A673 (cell line): ENCODE measurements at regions not wholly inside any gene's neighbourhood (a gene's known extent, or its start where the extent isn't known, plus 50 kb on each side); places are given as distances from the start of the nearest gene placed in this dataset.
A peak's percentile ranks its signal among the peaks of the same experiment; 100 is the strongest.

Experiments used
- BruUV-seq: library from RNA; stranded (reverse); fragments of 400-500 nt; replicated peaks from 2 replicates; lab custom pipeline; 2021; lab: Mats Ljungman, UMichigan
- CTCF ChIA-PET: fragments of 300-600 bp; sonication (Branson Sonifier 250); formaldehyde crosslinking; loops from one replicate; lab custom pipeline; 2022; ENCODE audit warnings: antibody characterized with exemption; lab: Charles Lee
- POLR2A ChIA-PET: fragments of 300-600 bp; sonication (Branson Sonifier 250); formaldehyde crosslinking; loops from one replicate; lab custom pipeline; 2022; ENCODE audit warnings: antibody characterized with exemption; ENCODE audit not compliant: low non-redundant PET; lab: Charles Lee
- DNase-seq: peaks from one replicate; pipeline ENCODE4 v3.0.0-alpha.2; 2015; ENCODE audit warnings: low spot score
- H3K27ac ChIP-seq: fragments of 200-600 bp; sonication (generic); 2 replicates; pipeline ENCODE4 v1.5.1; 2016; ENCODE audit warnings: mixed run types, low read depth, mild to moderate bottlenecking, mixed read lengths, antibody characterized with exemption, low read length; ENCODE audit not compliant: poor library complexity, severe bottlenecking
- H3K27me3 ChIP-seq: fragments of 200-600 bp; sonication (generic); replicated peaks from 2 replicates; pipeline ENCODE4 v1.6.1; 2017; ENCODE audit warnings: mixed run types, low read depth, mild to moderate bottlenecking, mixed read lengths, antibody characterized with exemption, low read length; ENCODE audit not compliant: insufficient read depth, poor library complexity
- H3K36me3 ChIP-seq: fragments of 200-600 bp; sonication (generic); 2 replicates; pipeline ENCODE4 v1.6.1; 2016; ENCODE audit warnings: mixed run types, mild to moderate bottlenecking, mixed read lengths, antibody characterized with exemption, low read length; ENCODE audit not compliant: insufficient read depth, poor library complexity, severe bottlenecking
- H3K4me1 ChIP-seq: fragments of 200-600 bp; sonication (generic); 2 replicates; pipeline ENCODE4 v1.6.1; 2017; ENCODE audit warnings: mixed run types, mild to moderate bottlenecking, mixed read lengths, antibody characterized with exemption, low read length; ENCODE audit not compliant: insufficient read depth, poor library complexity, severe bottlenecking
- H3K4me3 ChIP-seq: fragments of 200-600 bp; sonication (generic); 2 replicates; pipeline ENCODE4 v1.5.1; 2016; ENCODE audit warnings: low read depth, mixed run types, mild to moderate bottlenecking, mixed read lengths, low read length; ENCODE audit not compliant: poor library complexity, severe bottlenecking
- H3K9me3 ChIP-seq: fragments of 200-600 bp; sonication (generic); 2 replicates; pipeline ENCODE4 v1.6.1; 2016; ENCODE audit warnings: mixed run types, low read depth, mild to moderate bottlenecking, mixed read lengths, antibody characterized with exemption, low read length; ENCODE audit not compliant: poor library complexity, severe bottlenecking
- EZH2 ChIP-seq: fragments of 200-600 bp; sonication (generic); IDR thresholded peaks from 2 replicates; pipeline ENCODE4 v1.6.1; 2017; ENCODE audit warnings: borderline replicate concordance, low read depth, mild to moderate bottlenecking, mixed read lengths, antibody characterized with exemption, low read length; ENCODE audit not compliant: poor library complexity, severe bottlenecking
- intact Hi-C: fragments of 100-400 bp; cut with micrococcal nuclease; formaldehyde crosslinking; loops from one replicate; pipeline ENCODE4 v1.10.0; 2022; ENCODE audit not compliant: unreplicated experiment
- TF ChIP-seq, protein P1 (sequence below): fragments of 300-800, 200-600 bp; sonication (generic); conservative IDR thresholded peaks from 2 replicates; pipeline ENCODE4 v1.5.1; 2017; ENCODE audit warnings: low read depth, mild to moderate bottlenecking, antibody characterized with exemption, low read length, moderate library complexity, mixed read lengths

DNA sequence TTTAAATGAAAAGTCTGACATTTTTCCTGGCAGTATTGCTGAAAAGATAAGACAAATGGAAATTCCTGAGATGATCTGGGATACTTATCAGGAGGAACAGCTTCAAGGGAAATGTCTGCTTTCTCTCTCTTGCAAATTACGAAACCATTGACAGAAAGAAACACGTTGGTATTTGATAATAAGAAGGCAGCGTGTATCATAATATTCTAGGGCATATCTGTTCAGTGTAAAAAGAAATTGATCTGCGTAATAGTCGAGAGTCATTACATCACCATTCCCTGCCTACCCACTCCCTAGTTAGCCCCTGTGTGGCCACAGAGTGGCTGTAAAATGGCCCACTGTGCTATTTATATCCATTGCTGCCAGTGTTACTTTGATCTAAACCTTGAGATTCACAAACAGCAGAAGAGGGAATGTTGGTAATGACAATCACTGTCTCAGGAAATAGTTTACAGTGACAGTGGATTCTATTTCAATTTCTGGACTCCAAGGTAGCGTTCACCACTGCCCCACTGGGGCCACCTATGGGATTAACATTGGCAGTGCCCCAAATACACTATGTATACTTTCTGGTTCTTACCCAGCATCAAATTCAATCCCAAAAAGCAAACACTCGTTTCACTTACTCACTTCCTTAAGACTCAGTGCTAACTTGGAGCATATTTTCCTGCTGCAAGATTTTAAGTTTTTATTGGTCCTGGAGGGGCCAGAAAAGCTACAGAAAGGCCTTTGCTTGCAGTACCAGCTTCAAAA, 133.4 kb upstream of the GAS1 start:
- Histone ChIP-seq H3K4me1 (no peaks in the 10 kb centered on the region), H3K9me3 (no peaks in the 10 kb centered on the region), H3K27ac (no peak overlapping the region), H3K36me3 (no peaks in the 10 kb centered on the region), H3K4me3 (no peak overlapping the region), H3K27me3 (no peaks in the 10 kb centered on the region)
- peak; percentile 49 for DNase-seq
- no TSS peak for BruUV-seq
- ChIA-PET CTCF (no interaction called here), POLR2A (no interaction called here)
- intact Hi-C loops = loop anchor here (10.0 kb wide), 1 partner anchor 136 kb away; the partner anchor contains the start of gene GAS1
- TF ChIP-seq, protein P1, sequence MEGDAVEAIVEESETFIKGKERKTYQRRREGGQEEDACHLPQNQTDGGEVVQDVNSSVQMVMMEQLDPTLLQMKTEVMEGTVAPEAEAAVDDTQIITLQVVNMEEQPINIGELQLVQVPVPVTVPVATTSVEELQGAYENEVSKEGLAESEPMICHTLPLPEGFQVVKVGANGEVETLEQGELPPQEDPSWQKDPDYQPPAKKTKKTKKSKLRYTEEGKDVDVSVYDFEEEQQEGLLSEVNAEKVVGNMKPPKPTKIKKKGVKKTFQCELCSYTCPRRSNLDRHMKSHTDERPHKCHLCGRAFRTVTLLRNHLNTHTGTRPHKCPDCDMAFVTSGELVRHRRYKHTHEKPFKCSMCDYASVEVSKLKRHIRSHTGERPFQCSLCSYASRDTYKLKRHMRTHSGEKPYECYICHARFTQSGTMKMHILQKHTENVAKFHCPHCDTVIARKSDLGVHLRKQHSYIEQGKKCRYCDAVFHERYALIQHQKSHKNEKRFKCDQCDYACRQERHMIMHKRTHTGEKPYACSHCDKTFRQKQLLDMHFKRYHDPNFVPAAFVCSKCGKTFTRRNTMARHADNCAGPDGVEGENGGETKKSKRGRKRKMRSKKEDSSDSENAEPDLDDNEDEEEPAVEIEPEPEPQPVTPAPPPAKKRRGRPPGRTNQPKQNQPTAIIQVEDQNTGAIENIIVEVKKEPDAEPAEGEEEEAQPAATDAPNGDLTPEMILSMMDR = peak; percentile 43
- no peak for TF ChIP-seq EZH2

DNA sequence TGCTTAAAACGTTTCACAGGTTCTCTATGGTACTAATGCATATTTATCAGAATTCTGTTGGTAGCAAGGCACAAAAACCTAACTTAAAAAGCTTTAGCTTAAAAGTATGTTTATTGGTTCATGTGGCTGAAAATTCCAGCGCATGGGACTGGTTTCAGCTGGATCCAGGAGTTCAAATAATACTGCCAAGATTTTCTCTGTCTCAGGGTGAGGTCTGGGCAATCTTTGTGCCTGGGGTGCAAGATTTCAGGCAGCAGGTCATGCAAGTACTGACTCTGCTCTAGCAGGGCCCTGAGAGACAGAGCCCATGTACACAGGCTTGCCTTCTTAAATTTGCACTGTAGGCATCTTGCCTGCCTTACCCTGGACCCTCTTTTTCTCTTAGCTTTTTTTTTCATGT, 134.2 kb upstream of the GAS1 start:
- Histone ChIP-seq H3K27me3 (no peaks in the 10 kb centered on the region), H3K27ac (no peak overlapping the region), H3K4me3 (no peak overlapping the region), H3K36me3 (no peaks in the 10 kb centered on the region), H3K9me3 (no peaks in the 10 kb centered on the region), H3K4me1 (no peaks in the 10 kb centered on the region)
- CTCF ChIA-PET = interaction anchor here (0.6 kb wide), 1 partner anchor 133 kb away, joined by 8 read pairs; no protein-coding TSS in a partner anchor
- POLR2A ChIA-PET = interaction anchor here (0.6 kb wide), 1 partner anchor 135 kb away, joined by 4 read pairs; no protein-coding TSS in a partner anchor
- no TSS peak for BruUV-seq
- no peak for TF ChIP-seq EZH2
- TF ChIP-seq, protein P1 = no peak
- intact Hi-C loops = loop anchor here (10.0 kb wide), 1 partner anchor 137 kb away; the partner anchor contains the start of gene GAS1
- DNase-seq = no peak

DNA sequence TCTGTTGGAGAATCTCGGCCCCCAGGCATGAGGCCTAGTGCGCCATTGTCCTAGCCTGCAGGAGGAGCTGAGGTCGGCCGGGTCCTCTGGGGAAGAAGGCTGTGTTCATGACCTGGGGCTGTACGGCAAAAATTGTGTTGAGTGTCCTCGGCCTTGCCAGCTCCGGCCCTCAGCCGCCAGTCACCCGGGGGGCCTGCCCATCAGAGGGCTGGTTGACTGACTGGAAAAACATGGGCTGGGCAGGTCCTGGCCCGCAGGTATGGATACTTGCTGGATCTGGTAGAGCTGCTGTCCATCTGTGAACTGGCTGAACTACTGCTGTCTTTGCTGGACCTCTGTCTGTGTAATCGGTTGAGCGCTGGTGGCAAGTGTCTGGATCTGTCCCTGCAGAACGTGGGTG, 136.7 kb upstream of the GAS1 start:
- no peaks in the 10 kb centered on the region for H3K27me3 ChIP-seq
- ChIA-PET POLR2A (no interaction called here), CTCF (no interaction called here)
- no peak for DNase-seq
- H3K4me3 ChIP-seq = no peak overlapping the region
- BruUV-seq = no TSS peak
- no peak overlapping the region for H3K27ac ChIP-seq
- H3K36me3 ChIP-seq = no peaks in the 10 kb centered on the region
- intact Hi-C loops = loop anchor here (10.0 kb wide), 1 partner anchor 139 kb away; the partner anchor contains the start of gene GAS1
- TF ChIP-seq EZH2 = no peak
- TF ChIP-seq, protein P1 = no peak
- no peaks in the 10 kb centered on the region for H3K9me3 ChIP-seq
- H3K4me1 ChIP-seq = no peaks in the 10 kb centered on the region
